H1 (cell line): ENCODE measurements at regions not wholly inside any gene's neighbourhood (a gene's known extent, or its start where the extent isn't known, plus 50 kb on each side); places are given as distances from the start of the nearest gene placed in this dataset.

Experiments used
- CTCF ChIA-PET: fragments of 300-600 bp; sonication (Branson Sonifier 250); formaldehyde crosslinking; loops from one replicate; lab custom pipeline; 2021; ENCODE audit not compliant: partially characterized antibody; lab: Charles Lee
- POLR2A ChIA-PET: fragments of 300-600 bp; sonication (Branson Sonifier 250); formaldehyde crosslinking; loops from one replicate; lab custom pipeline; 2021; ENCODE audit warnings: inconsistent platforms; ENCODE audit not compliant: partially characterized antibody; lab: Charles Lee
- DNase-seq, 2 experiments: peaks; one replicate each; pipeline versions ENCODE4 v3.0.0 to v3.0.0-alpha.2; 2010 to 2022; ENCODE audit warnings: low spot score in 2 of 2, low read depth in 1 of 2, mixed read lengths in 1 of 2
- FAIRE-seq: peaks from 2 replicates; lab custom pipeline; 2011; peaks lifted over from hg19 to GRCh38; lab: Jason Lieb, UNC
- H2AFZ ChIP-seq: 2 replicates; pipeline ENCODE4 v1.8.1; 2012; ENCODE audit warnings: low read length, inconsistent platforms
- H2AK5ac ChIP-seq: 2 replicates; pipeline ENCODE4 v1.6.1; 2013; ENCODE audit warnings: low read depth, low read length
- H2BK120ac ChIP-seq: replicated peaks from 2 replicates; pipeline ENCODE3; 2013; ENCODE audit warnings: low read depth, low read length, inconsistent platforms
- H2BK12ac ChIP-seq: 2 replicates; pipeline ENCODE4 v1.6.1; 2013; ENCODE audit warnings: low read depth, low read length
- H2BK15ac ChIP-seq: 2 replicates; pipeline ENCODE4 v1.6.1; 2013; ENCODE audit warnings: low read length
- H2BK20ac ChIP-seq: 2 replicates; pipeline ENCODE4 v1.6.1; 2013; ENCODE audit warnings: low read length
- H2BK5ac ChIP-seq: 2 replicates; pipeline ENCODE4 v1.6.1; 2013; ENCODE audit warnings: low read depth, low read length
- H3K14ac ChIP-seq: 2 replicates; pipeline ENCODE4 v1.6.1; 2013; ENCODE audit warnings: inconsistent platforms; ENCODE audit not compliant: insufficient read length
- H3K18ac ChIP-seq: 2 replicates; pipeline ENCODE4 v1.6.1; 2013; ENCODE audit warnings: low read length; ENCODE audit errors: extremely low read depth
- H3K23ac ChIP-seq: 2 replicates; pipeline ENCODE4 v1.6.1; 2013; ENCODE audit warnings: inconsistent platforms; ENCODE audit not compliant: insufficient read length
- H3K23me2 ChIP-seq: 2 replicates; pipeline ENCODE4 v1.6.1; 2013; ENCODE audit warnings: low read depth, low read length
- H3K27ac ChIP-seq: 2 replicates; pipeline ENCODE4 v1.6.1; 2011; ENCODE audit warnings: low read depth, low read length, inconsistent platforms
- H3K27me3 ChIP-seq, 4 experiments: replicated peaks in 1 of 4; 1 replicate in 1 of 4; 2 replicates in 3 of 4; pipeline versions ENCODE4 v1.6.1 to v1.8.1; 2011 to 2013; ENCODE audit warnings: low read length in 3 of 4, mild to moderate bottlenecking in 3 of 4, inconsistent platforms in 2 of 4, mixed read lengths in 2 of 4, moderate library complexity in 1 of 4; ENCODE audit not compliant: control insufficient read depth in 3 of 4, insufficient read depth in 3 of 4; ENCODE audit errors: extremely low read depth in 1 of 4
- H3K36me3 ChIP-seq, 4 experiments: 2 replicates each; pipeline versions ENCODE4 v1.6.1 to v1.8.1; 2011 to 2013; ENCODE audit warnings: mild to moderate bottlenecking in 4 of 4, low read length in 3 of 4, moderate library complexity in 2 of 4, control low read depth in 1 of 4, inconsistent platforms in 1 of 4; ENCODE audit not compliant: insufficient read depth in 4 of 4, control insufficient read depth in 2 of 4
- H3K4ac ChIP-seq: replicated peaks from 2 replicates; pipeline ENCODE3; 2013; ENCODE audit warnings: low read length, low read depth, mixed read lengths, inconsistent platforms; ENCODE audit not compliant: insufficient read length
- H3K4me1 ChIP-seq, 4 experiments: replicated peaks in 1 of 4; 1 replicate in 1 of 4; 2 replicates in 3 of 4; pipeline versions ENCODE4 v1.6.1 to v1.8.1; 2011 to 2013; ENCODE audit warnings: low read length in 3 of 4, inconsistent platforms in 2 of 4, mixed read lengths in 1 of 4; ENCODE audit not compliant: insufficient read depth in 4 of 4, control insufficient read depth in 3 of 4
- H3K4me2 ChIP-seq, 2 experiments: 2 replicates each; pipeline versions ENCODE4 v1.6.1 to v1.8.1; 2011 to 2013; ENCODE audit warnings: low read depth in 2 of 2, low read length in 2 of 2, control low read depth in 1 of 2, inconsistent platforms in 1 of 2, mild to moderate bottlenecking in 1 of 2; ENCODE audit not compliant: insufficient read depth in 1 of 2
- H3K4me3 ChIP-seq, 4 experiments: fragments of 200-600, 300-600 bp in 1 of 4; sonication (generic), shearing (Covaris generic), sonication (Bioruptor Twin) in 1 of 4; 2 replicates each; pipeline versions ENCODE4 v1.5.1 to v1.8.1; 2011 to 2016; ENCODE audit warnings: low read length in 4 of 4, low read depth in 3 of 4, control low read depth in 2 of 4, inconsistent platforms in 2 of 4, mild to moderate bottlenecking in 2 of 4, mixed read lengths in 1 of 4, moderate library complexity in 1 of 4; ENCODE audit not compliant: insufficient read depth in 2 of 4; ENCODE audit errors: extremely low read depth in 1 of 4
- H3K56ac ChIP-seq: replicated peaks from 2 replicates; pipeline ENCODE3; 2013; ENCODE audit warnings: low read depth, mild to moderate bottlenecking, mixed read lengths, low read length, inconsistent platforms; ENCODE audit not compliant: insufficient read length
- H3K79me1 ChIP-seq: 2 replicates; pipeline ENCODE4 v1.6.1; 2013; ENCODE audit warnings: low read depth, low read length, control low read depth
- H3K79me2 ChIP-seq, 2 experiments: 2 replicates each; pipeline versions ENCODE4 v1.6.1 to v1.8.1; 2012 to 2013; ENCODE audit warnings: low read length in 2 of 2, mild to moderate bottlenecking in 2 of 2, inconsistent platforms in 1 of 2; ENCODE audit not compliant: insufficient read depth in 2 of 2, control insufficient read depth in 1 of 2
- H3K9ac ChIP-seq, 4 experiments: replicated peaks in 1 of 4; 1 replicate in 1 of 4; 2 replicates in 3 of 4; pipeline versions ENCODE4 v1.6.1 to v1.8.1; 2011 to 2013; ENCODE audit warnings: low read depth in 3 of 4, low read length in 3 of 4, control low read depth in 2 of 4, mild to moderate bottlenecking in 2 of 4, moderate library complexity in 2 of 4, inconsistent platforms in 1 of 4; ENCODE audit errors: extremely low read depth in 1 of 4
- H3K9me3 ChIP-seq, 2 experiments: 2 replicates each; pipeline versions ENCODE4 v1.6.1 to v1.8.1; 2012 to 2013; ENCODE audit warnings: mild to moderate bottlenecking in 2 of 2, moderate library complexity in 2 of 2, control low read depth in 1 of 2, inconsistent platforms in 1 of 2, low read depth in 1 of 2, low read length in 1 of 2, mixed read lengths in 1 of 2; ENCODE audit not compliant: insufficient read depth in 2 of 2
- H4K20me1 ChIP-seq, 2 experiments: replicated peaks in 1 of 2; 2 replicates each; pipeline versions ENCODE3 to v1.8.1; 2011 to 2013; ENCODE audit warnings: inconsistent platforms in 2 of 2, low read length in 2 of 2, mild to moderate bottlenecking in 1 of 2; ENCODE audit not compliant: insufficient read depth in 2 of 2, control insufficient read depth in 1 of 2
- H4K5ac ChIP-seq: 2 replicates; pipeline ENCODE4 v1.6.1; 2013; ENCODE audit warnings: low read length, low read depth, mixed read lengths, inconsistent platforms; ENCODE audit not compliant: insufficient read length
- H4K8ac ChIP-seq: 2 replicates; pipeline ENCODE4 v1.8.0; 2013; ENCODE audit warnings: mild to moderate bottlenecking, moderate library complexity, low read length, inconsistent platforms; ENCODE audit not compliant: insufficient read depth; ENCODE audit errors: extremely low read depth
- H4K91ac ChIP-seq: replicated peaks from 2 replicates; pipeline ENCODE3; 2013; ENCODE audit warnings: low read length, mixed read lengths, inconsistent platforms; ENCODE audit not compliant: insufficient read length
- CHD1 ChIP-seq: IDR thresholded peaks from 2 replicates; pipeline ENCODE4 v1.6.1; 2012; ENCODE audit warnings: low read depth, low read length, improper control_type of control experiment
- CREB1 ChIP-seq: IDR thresholded peaks from 2 replicates; pipeline ENCODE4 v1.6.1; 2012; ENCODE audit warnings: inconsistent platforms
- FOSL1 ChIP-seq: IDR thresholded peaks from 2 replicates; pipeline ENCODE4 v1.6.1; 2011; ENCODE audit warnings: mild to moderate bottlenecking, low read depth, low read length, moderate library complexity; ENCODE audit not compliant: insufficient read depth
- JUN ChIP-seq: IDR thresholded peaks from 2 replicates; pipeline ENCODE4 v1.6.1; 2011; ENCODE audit warnings: low read depth, mild to moderate bottlenecking, improper control_type of control experiment, low read length
- SIX5 ChIP-seq: IDR thresholded peaks from 2 replicates; pipeline ENCODE4 v1.6.1; 2011; ENCODE audit warnings: mild to moderate bottlenecking, low read depth, low read length
- SRF ChIP-seq: IDR thresholded peaks from 2 replicates; pipeline ENCODE4 v1.6.1; 2011; ENCODE audit warnings: mild to moderate bottlenecking, low read depth, low read length, moderate library complexity
- WGBS, 2 experiments: shearing (Covaris generic) in 1 of 2; methylation state at CpG; one replicate each; pipeline versions ENCODE4 v1.1.6 to v1.1.7; 2013 to 2015; ENCODE audit warnings: low lambda C conversion rate in 2 of 2, mixed read lengths in 2 of 2, inconsistent platforms in 1 of 2, low coverage in 1 of 2, missing lambda C conversion rate in 1 of 2; ENCODE audit not compliant: insufficient replicate concordance in 2 of 2, insufficient coverage in 1 of 2, insufficient read length in 1 of 2; ENCODE audit errors: extremely low coverage in 1 of 2, missing lambda C conversion rate in 1 of 2; 5-methylcytosine and 5-hydroxymethylcytosine counted together

GRCh38 chr3:82000773-82001172 lies 239.3 kb upstream of the GBE1 start:
- FAIRE-seq (no peak), DNase-seq (no peak)
- H3K27ac ChIP-seq, result no peak overlapping the region
- TF ChIP-seq CHD1, result no peak
- TF ChIP-seq CREB1, result no peak
- no peak for TF ChIP-seq FOSL1
- TF ChIP-seq SRF, result no peak
- TF ChIP-seq SIX5, result no peak
- TF ChIP-seq JUN, result no peak

More at GRCh38 chr3:82000773-82001172, 239.3 kb upstream of the GBE1 start:
- Histone ChIP-seq H3K18ac (no peak overlapping the region), H3K36me3 (no peaks in the 10 kb centered on the region), H3K4ac (no peak overlapping the region), H3K4me1 (peaks cover 0 to under 1% (median 0%) of the 10 kb centered on the region in 4 experiments; a peak in 2 of 7 replicates), H4K20me1 (no peaks in the 10 kb centered on the region), H2BK5ac (no peak overlapping the region), H3K4me2 (no peak overlapping the region), H4K8ac (no peak overlapping the region), H2AFZ (no peak overlapping the region), H3K23ac (no peak overlapping the region), H2BK15ac (no peak overlapping the region), H2BK20ac (no peak overlapping the region), H4K5ac (no peak overlapping the region), H3K4me3 (no peak overlapping the region), H3K79me1 (no peaks in the 10 kb centered on the region), H3K9me3 (no peaks in the 10 kb centered on the region), H2AK5ac (no peak overlapping the region), H2BK120ac (no peak overlapping the region), H2BK12ac (no peak overlapping the region), H4K91ac (no peak overlapping the region), H3K56ac (no peak overlapping the region), H3K79me2 (no peaks in the 10 kb centered on the region), H3K9ac (no peak overlapping the region), H3K27me3 (no peaks in the 10 kb centered on the region), H3K23me2 (no peaks in the 10 kb centered on the region), H3K14ac (no peak overlapping the region)
- 94% methylated on average over 1 of the region's 1 CpG; no CpG with 5 or more reads in 1 of the 2 experiments for WGBS, 2 experiments
- ChIA-PET CTCF (no interaction called here), POLR2A (no interaction called here)
